AG04450 (cell line): ENCODE measurements at regions not wholly inside any gene's neighbourhood (a gene's known extent, or its start where the extent isn't known, plus 50 kb on each side); places are given as distances from the start of the nearest gene placed in this dataset.
"Not testable (repeated sequence)": the region's sequence is repeated elsewhere in the genome, so short reads cannot be mapped to it uniquely, and the experiment has no call there.

Source experiments
- CTCF ChIA-PET: fragments of 300-600, 350-600 bp; formaldehyde crosslinking; extraction: SDS; loops from one replicate; lab custom pipeline; 2022; ENCODE audit warnings: antibody characterized with exemption, inconsistent platforms; lab: Charles Lee
- POLR2A ChIA-PET: fragments of 350-600 bp; formaldehyde crosslinking; extraction: SDS; loops from one replicate; lab custom pipeline; 2021; ENCODE audit warnings: antibody characterized with exemption, inconsistent platforms; lab: Yijun Ruan, JAX
- DNase-seq: peaks from one replicate; pipeline ENCODE4 v3.0.0-alpha.2; 2011; ENCODE audit warnings: low read depth, low spot score
- H3K27ac ChIP-seq: one replicate; pipeline ENCODE4 v1.5.1; 2012; ENCODE audit warnings: low read depth, low read length, control low read depth
- H3K27me3 ChIP-seq: one replicate; pipeline ENCODE4 v1.6.0; 2012; ENCODE audit warnings: low read length; ENCODE audit not compliant: control insufficient read depth, insufficient read depth
- H3K4me3 ChIP-seq: 2 replicates; pipeline ENCODE4 v1.5.1; 2011; ENCODE audit warnings: mild to moderate bottlenecking, low read depth, low read length, control low read depth
- H3K9me3 ChIP-seq: 2 replicates; pipeline ENCODE4 v1.5.1; 2012; ENCODE audit warnings: low read length; ENCODE audit not compliant: control insufficient read depth, insufficient read depth
- CTCF ChIP-seq: IDR thresholded peaks from 2 replicates; pipeline ENCODE4 v1.5.1; 2011; ENCODE audit warnings: low read depth, low read length, control low read depth, inconsistent platforms

- no peak for TF ChIP-seq CTCF
- no peaks in the 10 kb centered on the region for H3K27me3 ChIP-seq
- POLR2A ChIA-PET: no interaction called here
- DNase-seq: no peak
- CTCF ChIA-PET: interaction anchor here (0.6 kb wide), 1 partner anchor 85 kb away, joined by 3 read pairs; no protein-coding TSS in a partner anchor
- peaks cover 4% of the 10 kb centered on the region; the same call in 1 of the 2 replicates for H3K9me3 ChIP-seq
- no peak overlapping the region for H3K27ac ChIP-seq
- no peak overlapping the region for H3K4me3 ChIP-seq
Observed at GRCh38 chr18:47669815-47670214, 260.6 kb downstream of the SMAD2 start.

GRCh38 chr18:47658498-47658897 lies 272.0 kb downstream of the SMAD2 start:
- Histone ChIP-seq H3K4me3 (no peak overlapping the region), H3K27ac (no peak overlapping the region), H3K27me3 (no peaks in the 10 kb centered on the region), H3K9me3 (peaks cover 15% of the 10 kb centered on the region)
- ChIA-PET POLR2A (no interaction called here), CTCF (no interaction called here)
- no peak for DNase-seq
- TF ChIP-seq CTCF: no peak

GRCh38 chr18:47654988-47655387 lies 275.5 kb downstream of the SMAD2 start:
- no peak overlapping the region for H3K27ac ChIP-seq
- POLR2A ChIA-PET: no interaction called here
- no peak for DNase-seq
- H3K27me3 ChIP-seq: no peaks in the 10 kb centered on the region
- peaks cover 30% of the 10 kb centered on the region for H3K9me3 ChIP-seq
- H3K4me3 ChIP-seq: no peak overlapping the region
- CTCF ChIA-PET: no interaction called here
- no peak for TF ChIP-seq CTCF

- ChIA-PET POLR2A (no interaction called here), CTCF (no interaction called here)
- TF ChIP-seq CTCF: no peak
Observed at GRCh38 chr18:47644896-47645295, 285.6 kb downstream of the SMAD2 start.

GRCh38 chr18:47637551-47637950 lies 292.9 kb downstream of the SMAD2 start:
- H3K27me3 ChIP-seq, H3K9me3 ChIP-seq, DNase-seq, H3K4me3 ChIP-seq, CTCF ChIA-PET, H3K27ac ChIP-seq, POLR2A ChIA-PET: not testable (repeated sequence)

More at GRCh38 chr18:47644896-47645295, 285.6 kb downstream of the SMAD2 start:
- no peaks in the 10 kb centered on the region for H3K27me3 ChIP-seq
- H3K4me3 ChIP-seq: no peak overlapping the region
- H3K27ac ChIP-seq: no peak overlapping the region
- DNase-seq: no peak
- H3K9me3 ChIP-seq: peaks cover 10% of the 10 kb centered on the region

GRCh38 chr18:47635416-47635815 lies 295.0 kb downstream of the SMAD2 start:
- no peaks in the 10 kb centered on the region for H3K27me3 ChIP-seq
- ChIA-PET POLR2A (no interaction called here), CTCF (no interaction called here)
- no peak overlapping the region for H3K4me3 ChIP-seq
- no peak overlapping the region for H3K27ac ChIP-seq
- TF ChIP-seq CTCF: no peak
- H3K9me3 ChIP-seq: peaks cover 10% of the 10 kb centered on the region
- DNase-seq: no peak
